Body of pancreas (tissue), 4 donors: ENCODE measurements at regions not wholly inside any gene's neighbourhood (a gene's known extent, or its start where the extent isn't known, plus 50 kb on each side); places are given as distances from the start of the nearest gene placed in this dataset.

ENCODE experiments used
- ATAC-seq: fragments of 150-250 bp; one replicate; pipeline ENCODE4 v1.9.1; 2016
- DNase-seq, 4 donors: peaks; one replicate each; pipeline ENCODE4 v3.0.0-alpha.2; 2019
- H3K27ac ChIP-seq, 4 donors: fragments of 200-600 bp; sonication (generic); 1 replicate in 3 of 4; 2 replicates in 1 of 4; pipeline versions ENCODE4 v1.5.1 to v1.6.1; 2016 to 2019; ENCODE audit warnings: mild to moderate bottlenecking in 1 of 4, mixed read lengths in 1 of 4, moderate library complexity in 1 of 4
- H3K27me3 ChIP-seq, 2 donors: fragments of 200-600 bp; sonication (generic); one replicate each; pipeline ENCODE4 v1.6.0; 2016; ENCODE audit warnings: mild to moderate bottlenecking in 1 of 2
- H3K36me3 ChIP-seq, 2 donors: fragments of 200-600 bp; sonication (generic); replicated peaks in 1 of 2; 2 replicates each; pipeline ENCODE4 v1.5.1; 2016; ENCODE audit warnings: low read depth in 2 of 2; ENCODE audit not compliant: insufficient read depth in 1 of 2
- H3K4me1 ChIP-seq: fragments of 200-600 bp; sonication (generic); one replicate; pipeline ENCODE4 v1.6.0; 2016
- H3K4me3 ChIP-seq, 2 donors: fragments of 200-600 bp; sonication (generic); 1 replicate in 1 of 2; 2 replicates in 1 of 2; pipeline ENCODE4 v1.5.1; 2016 to 2019
- H3K9me3 ChIP-seq, 3 donors: fragments of 200-600 bp; sonication (generic); 1 replicate in 2 of 3; 2 replicates in 1 of 3; pipeline ENCODE4 v1.5.1; 2016
- POLR2A ChIP-seq, 3 donors: fragments of 450-650 bp; IDR thresholded peaks; one replicate each; pipeline ENCODE4 v1.6.1; 2016; ENCODE audit warnings: antibody characterized with exemption in 3 of 3, mild to moderate bottlenecking in 2 of 3
- WGBS, 2 donors: methylation state at CpG; one replicate each; pipeline ENCODE4 v1.1.5; 2017; 5-methylcytosine and 5-hydroxymethylcytosine counted together
- intact Hi-C: fragments of 100-400 bp; cut with DNase I; formaldehyde crosslinking; loops from one replicate; pipeline ENCODE4 v1.15.1; 2023
- TF ChIP-seq, protein P1 (sequence below), 7 experiments: fragments of 450-650 bp in 4 of 7; fragments of 200-600 bp in 3 of 7; sonication (generic) in 3 of 7; IDR thresholded peaks; one replicate each; pipeline ENCODE4 v1.5.1; 2016 to 2019; ENCODE audit warnings: antibody characterized with exemption in 7 of 7

DNA sequence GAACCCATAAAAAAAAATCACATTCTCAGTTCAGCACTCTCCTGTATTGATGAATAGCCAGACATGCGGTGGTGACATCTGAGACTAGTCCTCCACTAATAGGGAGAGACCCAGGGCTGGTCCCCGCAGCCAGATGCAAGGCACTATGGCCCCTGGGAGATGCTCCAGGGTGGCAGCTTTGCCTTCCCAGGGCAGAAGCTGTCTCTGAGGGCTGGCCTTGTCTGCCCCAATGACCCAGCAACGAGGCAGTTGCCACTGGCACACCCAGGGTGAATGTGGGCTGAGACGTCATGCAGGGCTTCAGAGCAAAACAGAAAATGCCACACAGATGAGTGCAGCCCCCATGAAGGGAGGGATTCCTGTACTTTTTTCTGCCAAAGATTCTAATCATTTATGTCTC is 50.1 kb upstream of the GDF10 start:
- Histone ChIP-seq H3K9me3 (no peaks in the 10 kb centered on the region), H3K4me1 (peaks cover 19% of the 10 kb centered on the region), H3K4me3 (no peak overlapping the region), H3K36me3 (no peaks in the 10 kb centered on the region), H3K27me3 (no peaks in the 10 kb centered on the region), H3K27ac (no peak overlapping the region)
- TF ChIP-seq, protein P1, sequence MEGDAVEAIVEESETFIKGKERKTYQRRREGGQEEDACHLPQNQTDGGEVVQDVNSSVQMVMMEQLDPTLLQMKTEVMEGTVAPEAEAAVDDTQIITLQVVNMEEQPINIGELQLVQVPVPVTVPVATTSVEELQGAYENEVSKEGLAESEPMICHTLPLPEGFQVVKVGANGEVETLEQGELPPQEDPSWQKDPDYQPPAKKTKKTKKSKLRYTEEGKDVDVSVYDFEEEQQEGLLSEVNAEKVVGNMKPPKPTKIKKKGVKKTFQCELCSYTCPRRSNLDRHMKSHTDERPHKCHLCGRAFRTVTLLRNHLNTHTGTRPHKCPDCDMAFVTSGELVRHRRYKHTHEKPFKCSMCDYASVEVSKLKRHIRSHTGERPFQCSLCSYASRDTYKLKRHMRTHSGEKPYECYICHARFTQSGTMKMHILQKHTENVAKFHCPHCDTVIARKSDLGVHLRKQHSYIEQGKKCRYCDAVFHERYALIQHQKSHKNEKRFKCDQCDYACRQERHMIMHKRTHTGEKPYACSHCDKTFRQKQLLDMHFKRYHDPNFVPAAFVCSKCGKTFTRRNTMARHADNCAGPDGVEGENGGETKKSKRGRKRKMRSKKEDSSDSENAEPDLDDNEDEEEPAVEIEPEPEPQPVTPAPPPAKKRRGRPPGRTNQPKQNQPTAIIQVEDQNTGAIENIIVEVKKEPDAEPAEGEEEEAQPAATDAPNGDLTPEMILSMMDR (IDR thresholded peaks at IDR 0.05) = no peak
- no peak for TF ChIP-seq POLR2A (IDR thresholded peaks at IDR 0.05)
- no peak for DNase-seq
- 86 to 100% methylated on average over 4 of the region's 4 CpGs for WGBS, 2 donors
- ATAC-seq = no peak
- intact Hi-C loops = no loop called here
